H1 (cell line): ENCODE measurements at regions not wholly inside any gene's neighbourhood (a gene's known extent, or its start where the extent isn't known, plus 50 kb on each side); places are given as distances from the start of the nearest gene placed in this dataset.

Experiments used
- CTCF ChIA-PET: fragments of 300-600 bp; sonication (Branson Sonifier 250); formaldehyde crosslinking; loops from one replicate; lab custom pipeline; 2021; ENCODE audit not compliant: partially characterized antibody; lab: Charles Lee
- POLR2A ChIA-PET: fragments of 300-600 bp; sonication (Branson Sonifier 250); formaldehyde crosslinking; loops from one replicate; lab custom pipeline; 2021; ENCODE audit warnings: inconsistent platforms; ENCODE audit not compliant: partially characterized antibody; lab: Charles Lee
- DNase-seq, 2 experiments: peaks; one replicate each; pipeline versions ENCODE4 v3.0.0 to v3.0.0-alpha.2; 2010 to 2022; ENCODE audit warnings: low spot score in 2 of 2, low read depth in 1 of 2, mixed read lengths in 1 of 2
- FAIRE-seq: peaks from 2 replicates; lab custom pipeline; 2011; peaks lifted over from hg19 to GRCh38; lab: Jason Lieb, UNC
- H2AFZ ChIP-seq: 2 replicates; pipeline ENCODE4 v1.8.1; 2012; ENCODE audit warnings: low read length, inconsistent platforms
- H2AK5ac ChIP-seq: 2 replicates; pipeline ENCODE4 v1.6.1; 2013; ENCODE audit warnings: low read depth, low read length
- H2BK120ac ChIP-seq: replicated peaks from 2 replicates; pipeline ENCODE3; 2013; ENCODE audit warnings: low read depth, low read length, inconsistent platforms
- H2BK12ac ChIP-seq: 2 replicates; pipeline ENCODE4 v1.6.1; 2013; ENCODE audit warnings: low read depth, low read length
- H2BK15ac ChIP-seq: 2 replicates; pipeline ENCODE4 v1.6.1; 2013; ENCODE audit warnings: low read length
- H2BK20ac ChIP-seq: 2 replicates; pipeline ENCODE4 v1.6.1; 2013; ENCODE audit warnings: low read length
- H2BK5ac ChIP-seq: 2 replicates; pipeline ENCODE4 v1.6.1; 2013; ENCODE audit warnings: low read depth, low read length
- H3K14ac ChIP-seq: 2 replicates; pipeline ENCODE4 v1.6.1; 2013; ENCODE audit warnings: inconsistent platforms; ENCODE audit not compliant: insufficient read length
- H3K18ac ChIP-seq: 2 replicates; pipeline ENCODE4 v1.6.1; 2013; ENCODE audit warnings: low read length; ENCODE audit errors: extremely low read depth
- H3K23ac ChIP-seq: 2 replicates; pipeline ENCODE4 v1.6.1; 2013; ENCODE audit warnings: inconsistent platforms; ENCODE audit not compliant: insufficient read length
- H3K23me2 ChIP-seq: 2 replicates; pipeline ENCODE4 v1.6.1; 2013; ENCODE audit warnings: low read depth, low read length
- H3K27ac ChIP-seq: 2 replicates; pipeline ENCODE4 v1.6.1; 2011; ENCODE audit warnings: low read depth, low read length, inconsistent platforms
- H3K27me3 ChIP-seq, 4 experiments: replicated peaks in 1 of 4; 1 replicate in 1 of 4; 2 replicates in 3 of 4; pipeline versions ENCODE4 v1.6.1 to v1.8.1; 2011 to 2013; ENCODE audit warnings: low read length in 3 of 4, mild to moderate bottlenecking in 3 of 4, inconsistent platforms in 2 of 4, mixed read lengths in 2 of 4, moderate library complexity in 1 of 4; ENCODE audit not compliant: control insufficient read depth in 3 of 4, insufficient read depth in 3 of 4; ENCODE audit errors: extremely low read depth in 1 of 4
- H3K36me3 ChIP-seq, 4 experiments: 2 replicates each; pipeline versions ENCODE4 v1.6.1 to v1.8.1; 2011 to 2013; ENCODE audit warnings: mild to moderate bottlenecking in 4 of 4, low read length in 3 of 4, moderate library complexity in 2 of 4, control low read depth in 1 of 4, inconsistent platforms in 1 of 4; ENCODE audit not compliant: insufficient read depth in 4 of 4, control insufficient read depth in 2 of 4
- H3K4ac ChIP-seq: replicated peaks from 2 replicates; pipeline ENCODE3; 2013; ENCODE audit warnings: low read length, low read depth, mixed read lengths, inconsistent platforms; ENCODE audit not compliant: insufficient read length
- H3K4me1 ChIP-seq, 4 experiments: replicated peaks in 1 of 4; 1 replicate in 1 of 4; 2 replicates in 3 of 4; pipeline versions ENCODE4 v1.6.1 to v1.8.1; 2011 to 2013; ENCODE audit warnings: low read length in 3 of 4, inconsistent platforms in 2 of 4, mixed read lengths in 1 of 4; ENCODE audit not compliant: insufficient read depth in 4 of 4, control insufficient read depth in 3 of 4
- H3K4me2 ChIP-seq, 2 experiments: 2 replicates each; pipeline versions ENCODE4 v1.6.1 to v1.8.1; 2011 to 2013; ENCODE audit warnings: low read depth in 2 of 2, low read length in 2 of 2, control low read depth in 1 of 2, inconsistent platforms in 1 of 2, mild to moderate bottlenecking in 1 of 2; ENCODE audit not compliant: insufficient read depth in 1 of 2
- H3K4me3 ChIP-seq, 4 experiments: fragments of 200-600, 300-600 bp in 1 of 4; sonication (generic), shearing (Covaris generic), sonication (Bioruptor Twin) in 1 of 4; 2 replicates each; pipeline versions ENCODE4 v1.5.1 to v1.8.1; 2011 to 2016; ENCODE audit warnings: low read length in 4 of 4, low read depth in 3 of 4, control low read depth in 2 of 4, inconsistent platforms in 2 of 4, mild to moderate bottlenecking in 2 of 4, mixed read lengths in 1 of 4, moderate library complexity in 1 of 4; ENCODE audit not compliant: insufficient read depth in 2 of 4; ENCODE audit errors: extremely low read depth in 1 of 4
- H3K56ac ChIP-seq: replicated peaks from 2 replicates; pipeline ENCODE3; 2013; ENCODE audit warnings: low read depth, mild to moderate bottlenecking, mixed read lengths, low read length, inconsistent platforms; ENCODE audit not compliant: insufficient read length
- H3K79me1 ChIP-seq: 2 replicates; pipeline ENCODE4 v1.6.1; 2013; ENCODE audit warnings: low read depth, low read length, control low read depth
- H3K79me2 ChIP-seq, 2 experiments: 2 replicates each; pipeline versions ENCODE4 v1.6.1 to v1.8.1; 2012 to 2013; ENCODE audit warnings: low read length in 2 of 2, mild to moderate bottlenecking in 2 of 2, inconsistent platforms in 1 of 2; ENCODE audit not compliant: insufficient read depth in 2 of 2, control insufficient read depth in 1 of 2
- H3K9ac ChIP-seq, 4 experiments: replicated peaks in 1 of 4; 1 replicate in 1 of 4; 2 replicates in 3 of 4; pipeline versions ENCODE4 v1.6.1 to v1.8.1; 2011 to 2013; ENCODE audit warnings: low read depth in 3 of 4, low read length in 3 of 4, control low read depth in 2 of 4, mild to moderate bottlenecking in 2 of 4, moderate library complexity in 2 of 4, inconsistent platforms in 1 of 4; ENCODE audit errors: extremely low read depth in 1 of 4
- H3K9me3 ChIP-seq, 2 experiments: 2 replicates each; pipeline versions ENCODE4 v1.6.1 to v1.8.1; 2012 to 2013; ENCODE audit warnings: mild to moderate bottlenecking in 2 of 2, moderate library complexity in 2 of 2, control low read depth in 1 of 2, inconsistent platforms in 1 of 2, low read depth in 1 of 2, low read length in 1 of 2, mixed read lengths in 1 of 2; ENCODE audit not compliant: insufficient read depth in 2 of 2
- H4K20me1 ChIP-seq, 2 experiments: replicated peaks in 1 of 2; 2 replicates each; pipeline versions ENCODE3 to v1.8.1; 2011 to 2013; ENCODE audit warnings: inconsistent platforms in 2 of 2, low read length in 2 of 2, mild to moderate bottlenecking in 1 of 2; ENCODE audit not compliant: insufficient read depth in 2 of 2, control insufficient read depth in 1 of 2
- H4K5ac ChIP-seq: 2 replicates; pipeline ENCODE4 v1.6.1; 2013; ENCODE audit warnings: low read length, low read depth, mixed read lengths, inconsistent platforms; ENCODE audit not compliant: insufficient read length
- H4K8ac ChIP-seq: 2 replicates; pipeline ENCODE4 v1.8.0; 2013; ENCODE audit warnings: mild to moderate bottlenecking, moderate library complexity, low read length, inconsistent platforms; ENCODE audit not compliant: insufficient read depth; ENCODE audit errors: extremely low read depth
- H4K91ac ChIP-seq: replicated peaks from 2 replicates; pipeline ENCODE3; 2013; ENCODE audit warnings: low read length, mixed read lengths, inconsistent platforms; ENCODE audit not compliant: insufficient read length
- ATF3 ChIP-seq: IDR thresholded peaks from 2 replicates; pipeline ENCODE4 v1.6.1; 2011; ENCODE audit warnings: low read depth, mild to moderate bottlenecking, low read length; ENCODE audit not compliant: insufficient read depth
- CBX5 ChIP-seq: fragments of 300-800, 300-1000 bp; sonication (generic); IDR thresholded peaks from 2 replicates; pipeline ENCODE4 v1.7.1; 2016; ENCODE audit warnings: antibody characterized with exemption, low read length, low read depth
- EP300 ChIP-seq, 2 experiments: IDR thresholded peaks; 1 replicate in 1 of 2; 2 replicates in 1 of 2; pipeline ENCODE4 v1.6.1; 2011 to 2012; ENCODE audit warnings: low read depth in 2 of 2, low read length in 2 of 2, mild to moderate bottlenecking in 2 of 2, borderline replicate concordance in 1 of 2, inconsistent platforms in 1 of 2, moderate library complexity in 1 of 2
- EZH2 ChIP-seq: fragments of 200-600 bp; sonication (generic); IDR thresholded peaks from 2 replicates; pipeline ENCODE4 v1.7.1; 2012; ENCODE audit warnings: low read depth, mild to moderate bottlenecking, moderate library complexity, low read length, inconsistent platforms; ENCODE audit not compliant: severe bottlenecking
- GABPA ChIP-seq: IDR thresholded peaks from 2 replicates; pipeline ENCODE4 v1.6.1; 2011; ENCODE audit warnings: mild to moderate bottlenecking, low read length, moderate library complexity, borderline replicate concordance; ENCODE audit not compliant: insufficient read depth
- HDAC6 ChIP-seq: IDR thresholded peaks from one replicate; pipeline ENCODE4 v1.7.1; 2012; ENCODE audit warnings: low read depth, mild to moderate bottlenecking, inconsistent platforms, low read length, moderate library complexity
- JUN ChIP-seq: IDR thresholded peaks from 2 replicates; pipeline ENCODE4 v1.6.1; 2011; ENCODE audit warnings: low read depth, mild to moderate bottlenecking, improper control_type of control experiment, low read length
- KDM4A ChIP-seq: IDR thresholded peaks from one replicate; pipeline ENCODE4 v1.7.1; 2012; ENCODE audit warnings: low read depth, mild to moderate bottlenecking, moderate library complexity, low read length, inconsistent platforms; ENCODE audit not compliant: severe bottlenecking
- RNF2 ChIP-seq: fragments of 200-900, 300-1000 bp; sonication (generic); IDR thresholded peaks from 2 replicates; pipeline ENCODE4 v1.7.1; 2016; ENCODE audit warnings: borderline replicate concordance, low read depth, mild to moderate bottlenecking, antibody characterized with exemption, low read length; ENCODE audit not compliant: poor library complexity, severe bottlenecking; ENCODE audit errors: missing control alignments
- SIRT6 ChIP-seq: IDR thresholded peaks from one replicate; pipeline ENCODE4 v1.7.1; 2012; ENCODE audit warnings: low read length, inconsistent platforms
- SRF ChIP-seq: IDR thresholded peaks from 2 replicates; pipeline ENCODE4 v1.6.1; 2011; ENCODE audit warnings: mild to moderate bottlenecking, low read depth, low read length, moderate library complexity
- TAF1 ChIP-seq: IDR thresholded peaks from 2 replicates; pipeline ENCODE4 v1.6.1; 2011; ENCODE audit warnings: mild to moderate bottlenecking, low read depth, low read length
- TEAD4 ChIP-seq: IDR thresholded peaks from 2 replicates; pipeline ENCODE4 v1.6.1; 2012; ENCODE audit warnings: low read depth, low read length, inconsistent platforms, mixed read lengths
- WGBS, 2 experiments: shearing (Covaris generic) in 1 of 2; methylation state at CpG; one replicate each; pipeline versions ENCODE4 v1.1.6 to v1.1.7; 2013 to 2015; ENCODE audit warnings: low lambda C conversion rate in 2 of 2, mixed read lengths in 2 of 2, inconsistent platforms in 1 of 2, low coverage in 1 of 2, missing lambda C conversion rate in 1 of 2; ENCODE audit not compliant: insufficient replicate concordance in 2 of 2, insufficient coverage in 1 of 2, insufficient read length in 1 of 2; ENCODE audit errors: extremely low coverage in 1 of 2, missing lambda C conversion rate in 1 of 2; 5-methylcytosine and 5-hydroxymethylcytosine counted together

- no peaks in the 10 kb centered on the region for H3K79me2 ChIP-seq
- POLR2A ChIA-PET, result no interaction called here
- H4K8ac ChIP-seq, result no peak overlapping the region
- no peak overlapping the region for H3K18ac ChIP-seq
- H3K4me1 ChIP-seq, result no peaks in the 10 kb centered on the region
- H3K4ac ChIP-seq, result no peak overlapping the region
- H3K27me3 ChIP-seq, result no peaks in the 10 kb centered on the region
- no peak for FAIRE-seq
- no peak overlapping the region for H4K91ac ChIP-seq
- WGBS, 2 experiments, result 93% methylated on average over 4 of the region's 4 CpGs; no CpG with 5 or more reads in 1 of the 2 experiments
- no peak overlapping the region for H2BK12ac ChIP-seq
- no peak overlapping the region for H3K14ac ChIP-seq
- H3K23me2 ChIP-seq, result no peaks in the 10 kb centered on the region; the same call in 1 of the 2 replicates
- no peak overlapping the region for H2BK120ac ChIP-seq
- no peaks in the 10 kb centered on the region for H4K20me1 ChIP-seq
- H2BK15ac ChIP-seq, result no peak overlapping the region
- no peak overlapping the region for H3K23ac ChIP-seq
- 0 out of 2 replicates have a peak overlapping the region, but pooled peaks have one; percentile 29 for H2AFZ ChIP-seq
- H2BK20ac ChIP-seq, result no peak overlapping the region
- H3K9me3 ChIP-seq, result no peaks in the 10 kb centered on the region
- H2BK5ac ChIP-seq, result no peak overlapping the region
- H2AK5ac ChIP-seq, result no peak overlapping the region
- no peak overlapping the region for H3K4me3 ChIP-seq
- no peak overlapping the region for H3K27ac ChIP-seq
- no peak overlapping the region for H3K56ac ChIP-seq
- CTCF ChIA-PET, result interaction anchor here (0.7 kb wide), 1 partner anchor 215 kb away, joined by 3 read pairs; no protein-coding TSS in a partner anchor
- H3K4me2 ChIP-seq, result no peak overlapping the region
- no peak overlapping the region for H3K9ac ChIP-seq
- no peak for DNase-seq
- no peaks in the 10 kb centered on the region for H3K36me3 ChIP-seq
- no peaks in the 10 kb centered on the region for H3K79me1 ChIP-seq
- H4K5ac ChIP-seq, result no peak overlapping the region
- no peak for TF ChIP-seq EZH2
- no peak for TF ChIP-seq SIRT6
- no peak for TF ChIP-seq TEAD4
- no peak for TF ChIP-seq SRF
- TF ChIP-seq TAF1, result no peak
- TF ChIP-seq RNF2, result no peak
- no peak for TF ChIP-seq JUN
- TF ChIP-seq KDM4A, result no peak
- no peak for TF ChIP-seq HDAC6
- TF ChIP-seq ATF3, result no peak
- TF ChIP-seq GABPA, result no peak
- no peak for TF ChIP-seq EP300 (IDR thresholded peaks at IDR 0.05; ENCODE audit: borderline replicate concordance in 1 of 2, low read depth in 2 of 2, low read length in 2 of 2)
- no peak for TF ChIP-seq CBX5
Observed at GRCh38 chr12:25723921-25724491, 170.9 kb upstream of the LMNTD1 start.
